ENCODE measurements at regions not wholly inside any gene's neighbourhood (a gene's known extent, or its start where the extent isn't known, plus 50 kb on each side); places are given as distances from the start of the nearest gene placed in this dataset.
"Not testable (repeated sequence)": the region's sequence is repeated elsewhere in the genome, so short reads cannot be mapped to it uniquely, and the experiment has no call there.

GRCh38 chr1:146670832-146671566 lies 267.1 kb upstream of the NBPF12 start:
- not testable (repeated sequence) for TF ChIP-seq CTBP1 (IDR thresholded peaks at IDR 0.05; ENCODE audit: borderline replicate concordance); ARNT (IDR thresholded peaks at IDR 0.05); BHLHE40 (IDR thresholded peaks at IDR 0.05; ENCODE audit: borderline replicate concordance); FOXA1 (IDR thresholded peaks at IDR 0.05); FOXM1 (IDR thresholded peaks at IDR 0.05; ENCODE audit: borderline replicate concordance); SP1 (IDR thresholded peaks at IDR 0.05); SUZ12 (IDR thresholded peaks at IDR 0.05); ZNF384 (IDR thresholded peaks at IDR 0.05)
